Esophagus squamous epithelium (tissue), 5 donors: ENCODE measurements at regions not wholly inside any gene's neighbourhood (a gene's known extent, or its start where the extent isn't known, plus 50 kb on each side); places are given as distances from the start of the nearest gene placed in this dataset.

Source experiments
- DNase-seq: peaks from one replicate; lab custom pipeline; 2025; lab: John Stamatoyannopoulos, UW
- H3K27ac ChIP-seq, 4 donors: fragments of 200-600 bp; sonication (generic); one replicate each; pipeline ENCODE4 v1.5.1; 2016 to 2019; ENCODE audit warnings: mild to moderate bottlenecking in 1 of 4
- H3K27me3 ChIP-seq, 4 donors: fragments of 200-600 bp; sonication (generic); 1 replicate in 3 of 4; 2 replicates in 1 of 4; pipeline versions ENCODE4 v1.5.1 to v1.6.0; 2017 to 2021; ENCODE audit warnings: antibody characterized with exemption in 1 of 4
- H3K36me3 ChIP-seq, 3 donors: fragments of 200-600 bp; sonication (generic); one replicate each; pipeline ENCODE4 v1.5.1; 2016 to 2019
- H3K4me1 ChIP-seq, 3 donors: fragments of 200-600 bp; sonication (generic); one replicate each; pipeline ENCODE4 v1.5.1; 2017 to 2019
- H3K4me3 ChIP-seq, 4 donors: fragments of 200-600 bp; sonication (generic); 1 replicate in 3 of 4; 2 replicates in 1 of 4; pipeline ENCODE4 v1.5.1; 2016 to 2019; ENCODE audit warnings: mild to moderate bottlenecking in 2 of 4, moderate library complexity in 1 of 4
- H3K9me3 ChIP-seq, 3 donors: fragments of 200-600 bp; sonication (generic); one replicate each; pipeline ENCODE4 v1.5.1; 2016 to 2019
- POLR2A ChIP-seq, 4 donors: fragments of 450-650 bp; IDR thresholded peaks; one replicate each; pipeline ENCODE4 v1.6.1; 2017; ENCODE audit warnings: antibody characterized with exemption in 4 of 4, mild to moderate bottlenecking in 4 of 4, moderate library complexity in 3 of 4
- WGBS, 2 donors: methylation state at CpG; one replicate each; pipeline ENCODE4 v1.1.5; 2018; 5-methylcytosine and 5-hydroxymethylcytosine counted together
- intact Hi-C: fragments of 100-400 bp; cut with DNase I; formaldehyde crosslinking; loops from one replicate; pipeline ENCODE4 v1.15.0; 2022
- TF ChIP-seq, protein P1 (sequence below), 6 experiments: fragments of 450-650 bp in 4 of 6; fragments of 200-600 bp in 2 of 6; sonication (generic) in 2 of 6; IDR thresholded peaks; one replicate each; pipeline ENCODE4 v1.5.1; 2016 to 2019; ENCODE audit warnings: antibody characterized with exemption in 6 of 6, mild to moderate bottlenecking in 4 of 6, moderate library complexity in 4 of 6
- donor health status: DM: yes; HTN: yes; CAD: no.

DNA sequence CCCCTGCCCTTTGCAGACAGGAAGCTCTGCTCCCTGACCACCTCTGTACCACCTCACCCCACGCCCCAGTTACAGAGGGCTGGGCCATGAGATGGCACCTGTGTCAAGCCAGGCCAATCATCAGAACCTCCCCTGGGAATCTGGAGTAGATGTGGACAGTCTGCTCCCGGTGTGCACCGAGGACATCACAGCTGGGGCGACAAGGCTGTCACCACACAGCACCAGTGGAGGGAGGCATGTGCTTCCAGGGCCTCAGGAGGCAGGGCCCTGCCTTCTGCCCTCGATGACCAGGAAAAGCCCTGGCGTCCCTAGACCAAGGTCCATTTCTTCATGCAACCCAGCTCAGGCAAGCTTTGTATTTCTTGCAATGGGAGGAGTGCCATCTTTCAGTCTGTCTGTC is 309.5 kb downstream of the CTTN start:
- 80% methylated on average over 3 of the region's 6 CpGs; no CpG with 5 or more reads in 1 of the 2 donors for WGBS, 2 donors
- intact Hi-C loops = no loop called here

DNA sequence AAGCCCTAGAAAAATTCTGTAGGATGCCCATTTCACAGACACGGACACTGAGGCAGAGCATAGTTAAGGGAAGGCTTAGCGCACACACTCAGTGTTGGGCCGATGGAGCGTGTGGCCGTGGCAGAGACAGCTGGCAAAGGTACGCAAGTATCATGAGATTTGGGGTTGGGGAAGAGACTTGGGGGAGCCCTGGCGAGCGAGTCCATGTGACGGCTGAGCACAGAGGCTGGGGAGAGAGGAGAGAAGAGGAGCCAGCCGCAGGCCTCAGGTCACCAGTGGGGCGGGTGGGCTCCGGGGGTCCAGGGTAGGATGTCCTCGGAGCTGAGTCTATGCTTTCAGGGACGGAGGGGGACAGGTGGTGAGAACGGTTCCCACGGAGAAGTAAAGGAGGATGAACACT is 311.3 kb downstream of the CTTN start:
- Histone ChIP-seq H3K4me1 (peaks cover 0 to 15% (median 0%) of the 10 kb centered on the region in 3 donors), H3K27ac (no peak overlapping the region), H3K9me3 (no peaks in the 10 kb centered on the region), H3K36me3 (no peaks in the 10 kb centered on the region), H3K27me3 (peaks cover 0 to 37% (median 0%) of the 10 kb centered on the region in 4 donors), H3K4me3 (no peak overlapping the region)
- no peak for DNase-seq
- WGBS, 2 donors = 91 to 92% methylated on average over 13 to 16 of the region's 16 CpGs
- TF ChIP-seq, protein P1, sequence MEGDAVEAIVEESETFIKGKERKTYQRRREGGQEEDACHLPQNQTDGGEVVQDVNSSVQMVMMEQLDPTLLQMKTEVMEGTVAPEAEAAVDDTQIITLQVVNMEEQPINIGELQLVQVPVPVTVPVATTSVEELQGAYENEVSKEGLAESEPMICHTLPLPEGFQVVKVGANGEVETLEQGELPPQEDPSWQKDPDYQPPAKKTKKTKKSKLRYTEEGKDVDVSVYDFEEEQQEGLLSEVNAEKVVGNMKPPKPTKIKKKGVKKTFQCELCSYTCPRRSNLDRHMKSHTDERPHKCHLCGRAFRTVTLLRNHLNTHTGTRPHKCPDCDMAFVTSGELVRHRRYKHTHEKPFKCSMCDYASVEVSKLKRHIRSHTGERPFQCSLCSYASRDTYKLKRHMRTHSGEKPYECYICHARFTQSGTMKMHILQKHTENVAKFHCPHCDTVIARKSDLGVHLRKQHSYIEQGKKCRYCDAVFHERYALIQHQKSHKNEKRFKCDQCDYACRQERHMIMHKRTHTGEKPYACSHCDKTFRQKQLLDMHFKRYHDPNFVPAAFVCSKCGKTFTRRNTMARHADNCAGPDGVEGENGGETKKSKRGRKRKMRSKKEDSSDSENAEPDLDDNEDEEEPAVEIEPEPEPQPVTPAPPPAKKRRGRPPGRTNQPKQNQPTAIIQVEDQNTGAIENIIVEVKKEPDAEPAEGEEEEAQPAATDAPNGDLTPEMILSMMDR (IDR thresholded peaks at IDR 0.05) = no peak
- TF ChIP-seq POLR2A (IDR thresholded peaks at IDR 0.05) = no peak
- intact Hi-C loops = no loop called here

More for the DNA sequence above, 309.5 kb downstream of the CTTN start:
- Histone ChIP-seq H3K9me3 (no peaks in the 10 kb centered on the region), H3K27me3 (peaks cover 0 to 34% (median 0%) of the 10 kb centered on the region in 4 donors), H3K4me3 (no peak overlapping the region), H3K36me3 (no peaks in the 10 kb centered on the region), H3K27ac (no peak overlapping the region), H3K4me1 (peaks cover 0 to 12% (median 0%) of the 10 kb centered on the region in 3 donors)
- no peak for DNase-seq
- no peak for TF ChIP-seq POLR2A (IDR thresholded peaks at IDR 0.05)
- TF ChIP-seq, protein P1 (IDR thresholded peaks at IDR 0.05) = no peak

DNA sequence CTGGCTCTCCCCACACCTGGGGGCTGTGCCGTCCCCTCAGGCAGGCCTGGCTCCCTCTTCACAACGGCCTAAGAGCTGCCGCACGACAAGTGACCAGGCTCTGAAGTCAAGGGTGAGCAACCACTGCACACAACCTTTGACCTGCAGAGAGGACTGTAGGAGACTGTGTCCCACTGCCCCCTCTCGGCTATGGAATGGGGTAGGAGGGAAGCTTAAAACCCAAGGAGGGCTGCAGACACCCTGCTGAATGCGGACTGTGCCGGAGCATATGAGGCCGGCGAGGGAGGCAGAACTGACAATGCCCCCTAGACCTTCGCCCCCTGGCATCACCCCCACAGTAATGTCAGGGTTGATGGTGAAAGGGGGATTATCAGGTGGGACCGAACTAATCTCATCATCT is 311.9 kb downstream of the CTTN start:
- peaks cover 0 to 15% (median 0%) of the 10 kb centered on the region in 3 donors for H3K4me1 ChIP-seq
- TF ChIP-seq, protein P1 (IDR thresholded peaks at IDR 0.05) = no peak
- TF ChIP-seq POLR2A (IDR thresholded peaks at IDR 0.05) = no peak
- no peaks in the 10 kb centered on the region for H3K9me3 ChIP-seq
- no peak for DNase-seq
- H3K4me3 ChIP-seq = no peak overlapping the region
- H3K36me3 ChIP-seq = no peaks in the 10 kb centered on the region
- H3K27me3 ChIP-seq = peaks cover 0 to 40% (median 0%) of the 10 kb centered on the region in 4 donors
- no peak overlapping the region for H3K27ac ChIP-seq
- intact Hi-C loops = no loop called here
- 88 to 93% methylated on average over 7 to 9 of the region's 11 CpGs for WGBS, 2 donors

DNA sequence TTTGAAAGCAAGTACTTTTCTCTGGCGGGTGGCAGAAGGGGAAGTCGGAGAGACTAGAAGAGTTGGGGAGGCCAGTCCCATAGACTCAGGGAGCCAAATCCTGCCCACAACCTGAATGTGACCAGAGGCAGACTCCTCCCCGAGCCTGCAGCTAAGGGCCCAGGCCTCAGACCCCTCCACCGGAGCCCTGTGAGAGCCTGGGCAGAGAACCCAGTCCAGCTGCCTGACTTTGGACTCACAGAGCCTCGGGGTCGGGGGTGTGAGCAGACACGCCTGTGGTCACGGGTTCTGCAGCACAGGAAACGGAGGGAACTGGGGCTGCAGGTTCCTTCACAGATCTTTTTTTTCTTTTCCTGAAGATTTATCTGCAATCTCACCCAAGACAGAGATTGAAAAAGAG is 312.3 kb downstream of the CTTN start:
- intact Hi-C loops = no loop called here
- H3K27ac ChIP-seq = no peak overlapping the region
- no peak for DNase-seq
- no peak overlapping the region for H3K4me3 ChIP-seq
- TF ChIP-seq POLR2A (IDR thresholded peaks at IDR 0.05) = no peak
- TF ChIP-seq, protein P1 (IDR thresholded peaks at IDR 0.05) = no peak
- peaks cover 0 to 15% (median 0%) of the 10 kb centered on the region in 3 donors for H3K4me1 ChIP-seq
- no peaks in the 10 kb centered on the region for H3K9me3 ChIP-seq
- 32 to 55% methylated on average over 5 of the region's 9 CpGs for WGBS, 2 donors
- no peaks in the 10 kb centered on the region for H3K36me3 ChIP-seq
- H3K27me3 ChIP-seq = peaks cover 0 to 44% (median 0%) of the 10 kb centered on the region in 4 donors

DNA sequence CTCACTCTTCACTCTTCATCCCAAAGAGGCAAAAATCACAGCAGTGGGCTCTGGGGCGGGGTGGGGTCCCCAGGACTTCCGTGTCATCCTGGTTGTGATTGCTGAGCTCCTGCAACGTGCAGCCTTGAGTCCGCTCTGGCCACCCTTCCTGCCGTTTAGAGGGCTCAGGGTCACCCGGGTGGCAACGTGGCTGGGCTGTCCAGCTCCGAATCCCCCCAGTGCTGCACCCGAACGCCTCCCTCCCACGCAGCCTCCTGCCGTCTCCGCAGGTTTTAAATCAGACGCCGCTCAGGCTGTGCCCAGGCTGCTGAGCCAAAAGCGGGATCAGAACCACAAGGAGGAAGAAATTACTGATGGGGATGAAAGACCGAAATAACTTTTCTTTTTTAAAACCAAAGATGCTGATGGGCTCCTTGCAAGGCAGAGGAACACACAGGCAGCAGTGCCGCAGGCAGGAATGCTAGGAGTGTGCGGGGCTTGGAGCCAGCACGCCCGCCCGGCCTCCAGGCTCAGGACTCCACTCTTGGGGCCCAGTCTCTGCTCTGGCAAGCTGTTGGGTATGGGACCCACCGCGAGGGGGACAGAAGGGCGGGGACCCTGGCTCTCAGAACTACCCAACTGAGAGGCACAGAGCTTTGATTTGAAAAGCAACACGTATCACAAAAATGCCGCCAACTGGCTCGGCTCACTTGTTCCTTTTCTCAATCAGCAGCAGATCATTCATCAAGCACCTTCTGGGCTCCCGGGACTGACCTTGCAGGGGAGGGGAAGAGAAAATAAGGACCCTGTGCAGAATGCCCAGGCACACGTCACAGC is 313.0 kb downstream of the CTTN start:
- DNase-seq = no peak
- Histone ChIP-seq H3K27ac (no peak overlapping the region), H3K9me3 (no peaks in the 10 kb centered on the region), H3K4me1 (peaks cover 0 to 15% (median 0%) of the 10 kb centered on the region in 3 donors), H3K4me3 (no peak overlapping the region), H3K27me3 (peaks cover 0 to 49% (median 0%) of the 10 kb centered on the region in 4 donors), H3K36me3 (no peaks in the 10 kb centered on the region)
- intact Hi-C loops = no loop called here
- no peak for TF ChIP-seq POLR2A (IDR thresholded peaks at IDR 0.05)
- TF ChIP-seq, protein P1 (IDR thresholded peaks at IDR 0.05) = no peak
- 63 to 67% methylated on average over 6 to 12 of the region's 30 CpGs for WGBS, 2 donors
